Thymus (tissue), 11 donors: ENCODE measurements at regions not wholly inside any gene's neighbourhood (a gene's known extent, or its start where the extent isn't known, plus 50 kb on each side); places are given as distances from the start of the nearest gene placed in this dataset.

Experiments used
- DNase-seq, 9 donors: peaks; one replicate each; pipeline ENCODE4 v3.0.0-alpha.2; 2013; ENCODE audit warnings: low spot score in 9 of 9, low read depth in 6 of 9, missing footprints in 1 of 9
- H3K27ac ChIP-seq, 2 donors: one replicate each; pipeline ENCODE4 v1.5.1; 2013; ENCODE audit warnings: control low read depth in 1 of 2, low read depth in 1 of 2, low read length in 1 of 2, mild to moderate bottlenecking in 1 of 2, moderate library complexity in 1 of 2
- H3K27me3 ChIP-seq, 2 donors: one replicate each; pipeline ENCODE4 v1.5.1; 2013; ENCODE audit warnings: low read length in 1 of 2; ENCODE audit not compliant: control insufficient read depth in 2 of 2, insufficient read depth in 1 of 2
- H3K36me3 ChIP-seq, 2 donors: one replicate each; pipeline ENCODE4 v1.5.1; 2013; ENCODE audit warnings: low read length in 1 of 2, mild to moderate bottlenecking in 1 of 2, moderate library complexity in 1 of 2; ENCODE audit not compliant: control insufficient read depth in 2 of 2, insufficient read depth in 2 of 2
- H3K4me1 ChIP-seq, 2 donors: one replicate each; pipeline ENCODE4 v1.5.1; 2013; ENCODE audit warnings: low read length in 2 of 2; ENCODE audit not compliant: control insufficient read depth in 2 of 2, insufficient read depth in 2 of 2
- H3K4me3 ChIP-seq, 2 donors: one replicate each; pipeline ENCODE4 v1.5.1; 2013; ENCODE audit warnings: low read length in 2 of 2, control low read depth in 1 of 2, mild to moderate bottlenecking in 1 of 2
- H3K9me3 ChIP-seq, 2 donors: one replicate each; pipeline ENCODE4 v1.5.1; 2013; ENCODE audit warnings: low read length in 1 of 2, mild to moderate bottlenecking in 1 of 2; ENCODE audit not compliant: control insufficient read depth in 2 of 2, insufficient read depth in 1 of 2
- WGBS: extraction: QIAGEN DNeasy Blood & Tissue Kit; methylation state at CpG from one replicate; pipeline ENCODE4 v1.1.7; 2013; 5-methylcytosine and 5-hydroxymethylcytosine counted together
- donor health status: healthy.

GRCh38 chr7:84617265-84618030 lies 422.9 kb upstream of the SEMA3A start:
- Histone ChIP-seq H3K4me3 (no peak overlapping the region), H3K27me3 (no peaks in the 10 kb centered on the region)
- WGBS = 91% methylated on average over 4 of the region's 4 CpGs

GRCh38 chr7:84614821-84615501 lies 420.4 kb upstream of the SEMA3A start:
- no peaks in the 10 kb centered on the region for H3K36me3 ChIP-seq
- no peak overlapping the region for H3K27ac ChIP-seq
- no peaks in the 10 kb centered on the region for H3K4me1 ChIP-seq
- no peak for DNase-seq
- H3K4me3 ChIP-seq = no peak overlapping the region
- H3K9me3 ChIP-seq = no peaks in the 10 kb centered on the region
- no peaks in the 10 kb centered on the region for H3K27me3 ChIP-seq

More at GRCh38 chr7:84617265-84618030, 422.9 kb upstream of the SEMA3A start:
- no peaks in the 10 kb centered on the region for H3K4me1 ChIP-seq
- no peak overlapping the region for H3K27ac ChIP-seq
- H3K36me3 ChIP-seq = no peaks in the 10 kb centered on the region
- H3K9me3 ChIP-seq = no peaks in the 10 kb centered on the region
- no peak for DNase-seq

GRCh38 chr7:84612981-84613681 lies 418.5 kb upstream of the SEMA3A start:
- Histone ChIP-seq H3K27ac (no peak overlapping the region), H3K27me3 (no peaks in the 10 kb centered on the region), H3K4me3 (no peak overlapping the region), H3K4me1 (no peaks in the 10 kb centered on the region), H3K9me3 (no peaks in the 10 kb centered on the region), H3K36me3 (no peaks in the 10 kb centered on the region)
- 92% methylated on average over 5 of the region's 5 CpGs for WGBS
- DNase-seq = no peak

- no peak overlapping the region for H3K4me3 ChIP-seq
- 91% methylated on average over 2 of the region's 2 CpGs for WGBS
- no peak overlapping the region for H3K27ac ChIP-seq
- no peaks in the 10 kb centered on the region for H3K36me3 ChIP-seq
- H3K4me1 ChIP-seq = no peaks in the 10 kb centered on the region
- H3K27me3 ChIP-seq = no peaks in the 10 kb centered on the region
- no peaks in the 10 kb centered on the region for H3K9me3 ChIP-seq
- no peak for DNase-seq
Observed at GRCh38 chr7:84611391-84611790, 416.8 kb upstream of the SEMA3A start.

- no peak for DNase-seq
- Histone ChIP-seq H3K27ac (no peak overlapping the region), H3K9me3 (no peaks in the 10 kb centered on the region), H3K4me3 (no peak overlapping the region), H3K36me3 (no peaks in the 10 kb centered on the region), H3K4me1 (no peaks in the 10 kb centered on the region), H3K27me3 (no peaks in the 10 kb centered on the region)
- WGBS = 97% methylated on average over 4 of the region's 4 CpGs
Observed at GRCh38 chr7:84610390-84610789, 415.8 kb upstream of the SEMA3A start.

- DNase-seq = no peak
- H3K4me3 ChIP-seq = no peak overlapping the region
- peaks cover 0 to 4% of the 10 kb centered on the region in 2 donors for H3K9me3 ChIP-seq
- WGBS = 95% methylated on average over 2 of the region's 2 CpGs
- H3K36me3 ChIP-seq = no peaks in the 10 kb centered on the region
- no peaks in the 10 kb centered on the region for H3K4me1 ChIP-seq
- H3K27me3 ChIP-seq = no peaks in the 10 kb centered on the region
- no peak overlapping the region for H3K27ac ChIP-seq
Observed at GRCh38 chr7:84605301-84605700, 410.7 kb upstream of the SEMA3A start.

GRCh38 chr7:84603545-84603944 lies 409.0 kb upstream of the SEMA3A start:
- no peaks in the 10 kb centered on the region for H3K36me3 ChIP-seq
- WGBS = 95% methylated on average over 5 of the region's 5 CpGs
- DNase-seq = no peak
- peaks cover 0 to 4% of the 10 kb centered on the region in 2 donors for H3K9me3 ChIP-seq
- H3K27ac ChIP-seq = no peak overlapping the region
- H3K27me3 ChIP-seq = no peaks in the 10 kb centered on the region
- no peak overlapping the region for H3K4me3 ChIP-seq
- no peaks in the 10 kb centered on the region for H3K4me1 ChIP-seq

GRCh38 chr7:84595026-84595425 lies 400.4 kb upstream of the SEMA3A start:
- 92% methylated on average over 4 of the region's 4 CpGs for WGBS
- H3K4me1 ChIP-seq = no peaks in the 10 kb centered on the region

GRCh38 chr7:84591897-84592296 lies 397.3 kb upstream of the SEMA3A start:
- WGBS = 94% methylated on average over 2 of the region's 2 CpGs
- DNase-seq = no peak
- no peak overlapping the region for H3K27ac ChIP-seq
- H3K36me3 ChIP-seq = no peaks in the 10 kb centered on the region
- H3K4me3 ChIP-seq = no peak overlapping the region
- no peaks in the 10 kb centered on the region for H3K9me3 ChIP-seq
- H3K4me1 ChIP-seq = no peaks in the 10 kb centered on the region
- H3K27me3 ChIP-seq = no peaks in the 10 kb centered on the region

More at GRCh38 chr7:84595026-84595425, 400.4 kb upstream of the SEMA3A start:
- no peak for DNase-seq
- Histone ChIP-seq H3K9me3 (no peaks in the 10 kb centered on the region), H3K36me3 (no peaks in the 10 kb centered on the region), H3K27me3 (no peaks in the 10 kb centered on the region), H3K4me3 (no peak overlapping the region), H3K27ac (no peak overlapping the region)
